ENCODE measurements at regions not wholly inside any gene's neighbourhood (a gene's known extent, or its start where the extent isn't known, plus 50 kb on each side); places are given as distances from the start of the nearest gene placed in this dataset.

DNA sequence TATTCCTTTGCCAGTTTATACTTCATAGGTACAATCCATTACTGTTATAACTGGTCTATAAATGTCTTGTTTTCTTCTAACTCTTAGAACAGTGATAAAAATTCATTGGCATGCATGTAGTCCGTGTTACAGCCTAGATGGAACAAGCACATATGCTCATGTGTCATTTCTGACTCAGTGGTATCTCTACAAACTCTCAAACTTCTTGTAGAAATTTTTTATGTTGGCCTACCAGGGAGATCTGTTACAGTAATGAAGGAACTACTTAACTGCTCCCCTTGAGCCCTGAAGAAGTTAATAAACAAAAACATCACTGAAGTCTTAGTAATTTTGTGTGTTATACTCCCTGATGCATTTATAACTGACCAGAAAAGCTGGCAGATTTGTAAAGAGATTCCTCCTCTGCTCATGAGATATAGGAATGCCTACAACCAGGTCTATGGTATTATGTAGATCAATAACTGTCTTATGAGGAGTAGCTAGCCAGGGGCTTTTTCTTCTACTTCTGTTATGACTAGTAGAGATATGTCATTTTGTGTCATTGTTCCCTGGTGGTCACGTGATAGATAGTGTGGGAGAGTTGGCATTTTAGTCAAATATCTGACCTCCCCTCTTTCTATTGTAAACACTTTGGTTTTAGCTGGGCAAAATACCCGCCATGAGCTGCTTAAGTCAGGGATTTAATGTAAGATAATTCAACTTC, 53.7 kb upstream of the FAAH2 start:
- no peak for DNase-seq
- H3K27ac ChIP-seq (ENCODE audit: insufficient read length, low read depth, low read length) = no peak overlapping the region
- WGBS (ENCODE audit: extremely low coverage, insufficient read length, low lambda C conversion rate) = no CpG with 5 or more reads among the region's 3 CpGs
- H3K14ac ChIP-seq (ENCODE audit: insufficient read depth, low read length) = no peak overlapping the region
- Mint-ChIP-seq H3K4me1 (peaks cover 8 to 12% of the 10 kb centered on the region in 2 experiments), H3K9me3 (peaks cover 67% of the 10 kb centered on the region in 2 experiments), H3K27ac (no peak overlapping the region), H3K36me3 (ENCODE audit: insufficient read depth in 1 of 3, low read depth in 3 of 3) (peaks cover 2 to 9% (median 7%) of the 10 kb centered on the region in 3 experiments; a peak in 5 of 7 replicates), H3K27me3 (ENCODE audit: low read depth) (peaks cover 4% of the 10 kb centered on the region; the same call in 1 of the 2 replicates), H3K4me3 (no peak overlapping the region)
- H2BK5ac ChIP-seq (ENCODE audit: insufficient read length, low read length) = no peak overlapping the region
- H2AK5ac ChIP-seq (ENCODE audit: insufficient read length, low read length) = no peak overlapping the region
- no peaks in the 10 kb centered on the region for H4K20me1 ChIP-seq (ENCODE audit: control insufficient read depth, insufficient read depth, insufficient read length)
- no peak overlapping the region for H2BK120ac ChIP-seq (ENCODE audit: low read depth, low read length, poor library complexity, severe bottlenecking)
- H2BK12ac ChIP-seq (ENCODE audit: insufficient read length, low read depth, low read length) = no peak overlapping the region
- no peaks in the 10 kb centered on the region for H3K79me2 ChIP-seq (ENCODE audit: insufficient read depth, low read length)
- H2AFZ ChIP-seq (ENCODE audit: low read length) = no peak overlapping the region
- no peak overlapping the region for H2BK15ac ChIP-seq (ENCODE audit: low read depth, low read length)
- no peak overlapping the region for H3K18ac ChIP-seq (ENCODE audit: insufficient read length, low read depth, low read length)
- no peak overlapping the region for H2BK20ac ChIP-seq (ENCODE audit: low read depth, low read length, poor library complexity, severe bottlenecking)
- H3K4me2 ChIP-seq (ENCODE audit: insufficient read depth, insufficient read length, low read length) = no peak overlapping the region
- no peak overlapping the region for H3K9ac ChIP-seq (ENCODE audit: extremely low read depth, insufficient read length, low read length)
- no peak overlapping the region for H3K23ac ChIP-seq (ENCODE audit: insufficient read length, low read depth, low read length)
- no peak overlapping the region for H4K5ac ChIP-seq (ENCODE audit: insufficient read length, low read depth, low read length)
- no peaks in the 10 kb centered on the region for H3K23me2 ChIP-seq (ENCODE audit: insufficient read length, low read depth, low read length, poor library complexity, severe bottlenecking)
- H3K79me1 ChIP-seq (ENCODE audit: insufficient read depth, low read depth, low read length, poor library complexity, severe bottlenecking) = no peaks in the 10 kb centered on the region
- no peaks in the 10 kb centered on the region for H3K27me3 ChIP-seq (ENCODE audit: insufficient read depth, low read length)
- no peak overlapping the region for H3K4ac ChIP-seq (ENCODE audit: low read depth, low read length)
- TF ChIP-seq, protein P1, sequence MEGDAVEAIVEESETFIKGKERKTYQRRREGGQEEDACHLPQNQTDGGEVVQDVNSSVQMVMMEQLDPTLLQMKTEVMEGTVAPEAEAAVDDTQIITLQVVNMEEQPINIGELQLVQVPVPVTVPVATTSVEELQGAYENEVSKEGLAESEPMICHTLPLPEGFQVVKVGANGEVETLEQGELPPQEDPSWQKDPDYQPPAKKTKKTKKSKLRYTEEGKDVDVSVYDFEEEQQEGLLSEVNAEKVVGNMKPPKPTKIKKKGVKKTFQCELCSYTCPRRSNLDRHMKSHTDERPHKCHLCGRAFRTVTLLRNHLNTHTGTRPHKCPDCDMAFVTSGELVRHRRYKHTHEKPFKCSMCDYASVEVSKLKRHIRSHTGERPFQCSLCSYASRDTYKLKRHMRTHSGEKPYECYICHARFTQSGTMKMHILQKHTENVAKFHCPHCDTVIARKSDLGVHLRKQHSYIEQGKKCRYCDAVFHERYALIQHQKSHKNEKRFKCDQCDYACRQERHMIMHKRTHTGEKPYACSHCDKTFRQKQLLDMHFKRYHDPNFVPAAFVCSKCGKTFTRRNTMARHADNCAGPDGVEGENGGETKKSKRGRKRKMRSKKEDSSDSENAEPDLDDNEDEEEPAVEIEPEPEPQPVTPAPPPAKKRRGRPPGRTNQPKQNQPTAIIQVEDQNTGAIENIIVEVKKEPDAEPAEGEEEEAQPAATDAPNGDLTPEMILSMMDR (conservative IDR thresholded peaks at IDR 0.05) = no peak
- H3K56ac ChIP-seq (ENCODE audit: insufficient read length, low read depth, low read length) = no peak overlapping the region
- no peak overlapping the region for H4K91ac ChIP-seq (ENCODE audit: insufficient read length, low read depth, low read length)
- no peak overlapping the region for H4K8ac ChIP-seq (replicated peaks; ENCODE audit: insufficient read length, low read depth, low read length)
- peaks cover 5% of the 10 kb centered on the region for H3K9me3 ChIP-seq (ENCODE audit: control insufficient read depth, low read depth, low read length)
- no peak overlapping the region for H3T11ph ChIP-seq (ENCODE audit: low read length)
- H3K4me1 ChIP-seq (ENCODE audit: insufficient read depth, low read length) = 0 out of 2 replicates have a peak, but pooled peaks cover 3% of the 10 kb centered on the region

Measured in H9 (cell line).